GM12872 (cell line): ENCODE measurements at regions not wholly inside any gene's neighbourhood (a gene's known extent, or its start where the extent isn't known, plus 50 kb on each side); places are given as distances from the start of the nearest gene placed in this dataset.

Source experiments
- CTCF ChIP-seq: IDR thresholded peaks from 3 replicates; pipeline ENCODE4 v1.5.1; 2011; ENCODE audit warnings: low read depth, mild to moderate bottlenecking, low read length, moderate library complexity; ENCODE audit not compliant: insufficient read depth

- TF ChIP-seq CTCF: no peak
Measured at GRCh38 chr2:84276590-84277255, 182.4 kb downstream of the SUCLG1 start.

- no peak for TF ChIP-seq CTCF
Measured at GRCh38 chr2:84273406-84273805, 185.7 kb downstream of the SUCLG1 start.

- TF ChIP-seq CTCF: no peak
Measured at GRCh38 chr2:84271977-84272376, 187.1 kb downstream of the SUCLG1 start.

GRCh38 chr2:84257831-84258230 lies 201.2 kb downstream of the SUCLG1 start:
- TF ChIP-seq CTCF: no peak; the same call in 2 of the 3 replicates

- no peak for TF ChIP-seq CTCF
Measured at GRCh38 chr2:84251651-84252302, 207.3 kb downstream of the SUCLG1 start.

GRCh38 chr2:84249140-84249539 lies 209.9 kb downstream of the SUCLG1 start:
- no peak for TF ChIP-seq CTCF

GRCh38 chr2:84247532-84247931 lies 211.5 kb downstream of the SUCLG1 start:
- TF ChIP-seq CTCF: no peak
